ENCODE measurements at regions not wholly inside any gene's neighbourhood (a gene's known extent, or its start where the extent isn't known, plus 50 kb on each side); places are given as distances from the start of the nearest gene placed in this dataset.

DNA sequence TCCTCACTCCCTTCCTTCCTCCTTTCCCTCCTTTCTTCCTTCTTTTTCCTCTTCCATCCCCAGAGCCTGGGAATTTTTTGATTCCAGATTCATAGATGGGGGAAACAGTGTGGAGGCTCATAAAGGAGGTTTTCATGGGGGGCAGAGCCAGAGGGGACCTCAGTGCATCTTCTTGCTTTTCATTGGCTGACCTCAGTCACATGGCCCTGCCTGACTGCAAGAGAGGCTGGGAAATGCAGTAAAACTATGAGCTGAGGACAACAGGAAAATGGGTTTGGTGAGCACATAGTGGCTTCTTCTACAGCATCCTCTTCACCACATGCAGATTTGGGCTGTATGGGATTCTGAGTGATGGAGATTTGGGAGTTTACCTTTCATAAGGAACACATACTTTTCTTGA is 437.1 kb upstream of the TBX3 start:
- TF ChIP-seq, protein P1, sequence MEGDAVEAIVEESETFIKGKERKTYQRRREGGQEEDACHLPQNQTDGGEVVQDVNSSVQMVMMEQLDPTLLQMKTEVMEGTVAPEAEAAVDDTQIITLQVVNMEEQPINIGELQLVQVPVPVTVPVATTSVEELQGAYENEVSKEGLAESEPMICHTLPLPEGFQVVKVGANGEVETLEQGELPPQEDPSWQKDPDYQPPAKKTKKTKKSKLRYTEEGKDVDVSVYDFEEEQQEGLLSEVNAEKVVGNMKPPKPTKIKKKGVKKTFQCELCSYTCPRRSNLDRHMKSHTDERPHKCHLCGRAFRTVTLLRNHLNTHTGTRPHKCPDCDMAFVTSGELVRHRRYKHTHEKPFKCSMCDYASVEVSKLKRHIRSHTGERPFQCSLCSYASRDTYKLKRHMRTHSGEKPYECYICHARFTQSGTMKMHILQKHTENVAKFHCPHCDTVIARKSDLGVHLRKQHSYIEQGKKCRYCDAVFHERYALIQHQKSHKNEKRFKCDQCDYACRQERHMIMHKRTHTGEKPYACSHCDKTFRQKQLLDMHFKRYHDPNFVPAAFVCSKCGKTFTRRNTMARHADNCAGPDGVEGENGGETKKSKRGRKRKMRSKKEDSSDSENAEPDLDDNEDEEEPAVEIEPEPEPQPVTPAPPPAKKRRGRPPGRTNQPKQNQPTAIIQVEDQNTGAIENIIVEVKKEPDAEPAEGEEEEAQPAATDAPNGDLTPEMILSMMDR (conservative IDR thresholded peaks at IDR 0.05; ENCODE audit: low read depth, low read length): no peak
- TF ChIP-seq EZH2 (IDR thresholded peaks at IDR 0.05; ENCODE audit: low read length, unreplicated experiment) (no peak), EZH2phosphoT487 (IDR thresholded peaks at IDR 0.05; ENCODE audit: borderline replicate concordance, low read length) (no peak)
